ENCODE measurements at regions not wholly inside any gene's neighbourhood (a gene's known extent, or its start where the extent isn't known, plus 50 kb on each side); places are given as distances from the start of the nearest gene placed in this dataset.

- DNase-seq = no peak
These were observed 535.0 kb downstream of the FOXG1 start for GRCh38 chr14:29301571-29301970.

GRCh38 chr14:29310210-29310609 is 543.6 kb downstream of the FOXG1 start:
- no peak for DNase-seq

DNA sequence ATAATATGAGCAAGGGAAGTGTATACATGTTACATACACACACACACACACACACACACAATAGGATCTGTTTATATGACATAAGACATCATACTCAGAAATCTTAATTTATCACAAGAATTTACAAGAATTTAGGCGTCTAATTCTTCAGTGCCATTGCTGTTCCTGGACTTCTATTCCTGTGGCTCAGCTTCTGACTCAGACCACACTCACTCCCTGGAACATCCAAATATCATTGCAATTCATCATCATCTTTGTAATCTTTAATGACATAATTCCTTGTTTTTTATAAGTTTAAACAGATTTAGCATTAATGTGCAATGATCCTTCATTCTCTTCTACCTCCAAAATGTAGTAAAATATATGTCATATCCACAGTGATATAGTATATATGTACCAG is 544.2 kb downstream of the FOXG1 start:
- DNase-seq = no peak

DNA sequence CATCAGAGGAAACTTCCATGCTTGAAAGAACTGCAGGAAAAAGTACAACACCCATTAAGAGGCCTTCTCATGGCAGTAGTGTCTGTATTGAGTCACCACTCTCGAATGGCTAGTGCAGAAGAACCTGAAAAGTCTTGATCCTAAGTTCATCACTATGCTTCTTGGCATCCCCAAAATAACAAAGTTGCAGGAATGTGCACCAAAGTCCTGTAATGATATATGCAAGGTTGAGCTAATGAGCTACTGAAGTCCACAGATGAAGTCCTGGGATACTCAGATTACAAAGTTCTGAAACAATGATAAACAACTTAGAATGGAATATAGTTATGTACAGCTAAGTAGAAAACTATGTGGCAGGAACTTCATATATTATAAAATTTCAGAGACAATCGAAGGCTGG is 545.4 kb downstream of the FOXG1 start:
- no peak for DNase-seq

GRCh38 chr14:29316936-29317335 is 550.3 kb downstream of the FOXG1 start:
- no peak for DNase-seq

DNA sequence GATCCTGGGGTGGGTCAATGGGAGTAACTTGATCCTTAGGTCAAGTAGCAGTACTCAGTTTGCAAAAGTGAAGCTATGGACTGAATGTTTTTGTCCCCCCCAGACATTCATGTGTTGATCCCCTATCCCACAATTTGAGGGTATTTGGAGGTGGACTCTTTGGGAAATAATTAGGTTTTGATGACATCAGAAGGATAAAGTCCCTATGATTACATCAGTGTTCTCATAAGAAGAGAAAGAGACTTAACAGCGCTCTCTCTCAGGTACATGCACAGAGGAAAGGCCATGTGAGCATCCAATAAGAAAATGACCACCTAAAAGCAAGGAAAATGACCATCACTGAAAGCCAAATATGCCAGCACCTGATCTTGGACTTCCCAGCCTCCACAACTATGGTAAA is 550.8 kb downstream of the FOXG1 start:
- no peak for DNase-seq

DNA sequence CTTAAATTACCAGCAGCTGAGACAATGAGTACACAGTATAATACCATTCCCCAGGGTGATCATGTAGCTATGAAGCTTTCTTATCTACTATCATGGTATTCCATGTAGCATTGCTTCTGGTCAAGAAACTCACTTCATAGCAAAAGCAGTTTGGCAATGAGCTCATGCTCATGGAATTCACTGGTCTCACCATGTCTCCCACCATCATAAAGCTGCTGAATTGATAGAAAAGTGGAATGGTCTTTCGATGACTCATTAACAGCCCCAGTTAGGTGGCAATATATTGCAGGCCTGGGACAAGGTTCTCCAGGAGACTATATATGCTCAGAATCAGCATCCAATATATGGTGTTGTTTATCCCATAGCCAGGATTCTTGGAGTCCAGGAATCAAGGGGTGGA is 553.7 kb downstream of the FOXG1 start:
- no peak for DNase-seq

DNA sequence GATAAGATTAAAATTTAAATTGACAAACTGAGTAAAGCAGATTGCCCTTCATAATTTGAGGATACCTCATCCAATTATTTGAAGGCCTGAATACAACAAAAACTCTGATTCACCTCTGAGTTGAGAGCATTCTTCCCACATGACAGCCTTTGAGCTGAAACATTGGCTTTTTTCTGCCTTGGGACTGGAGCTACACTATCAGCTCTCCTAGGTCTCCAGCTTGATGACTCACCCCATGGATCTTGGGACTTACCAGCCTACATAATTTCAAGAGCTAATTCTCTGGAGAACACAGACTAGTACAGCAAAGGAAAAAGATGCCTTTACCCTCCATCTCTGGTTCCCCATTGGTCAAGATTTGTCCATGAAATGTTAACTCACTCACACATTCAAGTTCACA is 555.1 kb downstream of the FOXG1 start:
- no peak for DNase-seq

DNA sequence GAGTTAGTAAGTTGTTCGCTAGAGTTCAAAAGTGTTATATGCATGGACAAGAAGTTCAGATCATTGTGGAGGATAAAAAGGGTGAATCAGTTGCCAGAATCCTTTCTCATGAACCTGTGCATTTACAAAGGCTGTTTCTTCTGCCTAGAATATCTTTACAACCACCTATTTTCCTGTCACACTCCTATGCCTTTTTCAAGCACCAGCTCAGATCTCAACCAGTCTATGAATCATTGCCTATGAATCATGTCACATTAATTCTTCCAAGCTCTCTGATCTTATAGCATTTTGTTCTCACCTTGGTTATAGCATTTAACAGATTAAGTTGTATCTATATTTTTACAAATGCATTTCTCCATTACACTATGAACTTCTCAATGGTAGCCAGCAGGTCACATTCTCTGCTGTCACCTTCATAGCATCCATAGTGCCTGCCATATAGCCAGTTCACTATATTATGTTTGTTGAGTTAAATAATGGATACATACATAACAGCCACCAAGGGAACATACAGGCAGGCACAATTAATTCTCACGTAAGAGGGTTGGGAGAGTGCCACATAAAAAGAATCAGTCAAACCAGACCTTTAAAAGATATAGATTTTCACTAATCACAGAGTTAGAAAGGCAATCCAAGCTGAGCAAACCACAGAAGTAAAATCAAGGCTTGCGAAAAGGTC is 573.0 kb downstream of the FOXG1 start:
- DNase-seq = no peak

DNA sequence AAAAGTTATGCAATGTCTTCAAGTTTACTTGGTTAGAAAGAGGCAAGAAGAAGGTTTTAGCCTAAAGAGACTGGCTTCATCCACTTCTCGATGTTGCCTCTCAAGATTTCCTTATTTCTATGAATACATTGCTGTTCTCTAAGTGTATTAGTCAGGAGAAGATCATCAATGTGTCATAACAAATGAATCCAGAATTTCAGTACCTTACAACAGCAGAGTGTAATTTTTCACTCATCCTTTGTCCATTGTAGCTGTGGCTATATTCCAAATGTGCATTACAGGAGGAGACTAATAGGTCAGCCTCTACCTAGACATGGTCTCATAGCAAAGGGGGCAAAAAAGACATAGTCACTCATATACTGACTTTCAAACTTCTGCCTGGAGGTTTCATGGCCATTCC is 579.1 kb downstream of the PRKD1 start:
- no peak for DNase-seq

DNA sequence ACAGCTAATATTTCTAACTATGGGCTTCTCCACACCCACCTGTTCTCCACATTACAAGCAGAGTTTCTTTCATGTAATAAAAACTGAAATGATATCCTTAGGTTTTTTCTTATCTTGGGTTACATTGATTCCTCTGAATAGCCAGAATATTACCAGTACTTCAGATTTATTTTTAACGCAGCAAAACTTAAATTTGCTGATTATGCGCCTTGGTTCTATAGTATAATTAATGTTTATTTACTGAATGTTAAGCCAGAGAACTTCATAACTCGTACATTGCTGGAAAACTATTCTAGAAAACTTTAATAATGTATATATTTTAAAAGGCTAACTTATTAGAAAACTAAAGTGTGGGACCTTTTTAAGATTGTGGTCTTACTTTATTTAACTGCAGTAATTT is 577.2 kb downstream of the PRKD1 start:
- no peak for DNase-seq

DNA sequence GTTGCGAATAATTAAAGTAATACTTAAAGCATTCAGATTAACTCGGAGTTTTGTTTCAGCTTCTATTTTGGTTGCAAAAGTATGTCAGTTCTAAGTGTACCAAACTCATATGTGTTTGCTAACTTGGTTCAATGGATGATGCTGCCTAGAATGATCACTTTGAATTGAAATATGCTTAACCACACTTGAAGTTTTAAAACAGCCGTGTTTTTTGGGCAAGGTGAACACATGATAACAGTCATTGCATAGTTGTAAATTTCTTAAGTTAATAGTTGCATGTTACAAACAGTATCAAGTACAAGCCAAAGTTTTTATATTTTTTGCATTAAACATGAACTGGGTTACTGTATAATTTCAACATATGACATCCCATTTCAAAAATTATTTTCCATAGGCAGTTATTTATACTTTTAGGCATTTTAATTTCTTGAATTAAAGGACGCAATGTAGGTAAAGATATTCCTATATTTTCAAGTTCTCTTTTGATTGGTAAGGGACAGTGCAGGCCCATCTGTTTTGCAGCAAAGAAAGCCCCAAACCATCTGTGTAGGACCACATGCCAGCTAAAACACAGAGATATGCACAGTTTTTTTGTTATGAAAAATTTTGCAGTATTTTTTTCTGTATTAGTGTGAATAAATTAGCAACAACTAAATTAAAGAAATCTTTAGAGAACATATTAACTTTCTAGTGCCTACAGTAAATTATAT is 575.5 kb downstream of the PRKD1 start:
- no peak for DNase-seq

DNA sequence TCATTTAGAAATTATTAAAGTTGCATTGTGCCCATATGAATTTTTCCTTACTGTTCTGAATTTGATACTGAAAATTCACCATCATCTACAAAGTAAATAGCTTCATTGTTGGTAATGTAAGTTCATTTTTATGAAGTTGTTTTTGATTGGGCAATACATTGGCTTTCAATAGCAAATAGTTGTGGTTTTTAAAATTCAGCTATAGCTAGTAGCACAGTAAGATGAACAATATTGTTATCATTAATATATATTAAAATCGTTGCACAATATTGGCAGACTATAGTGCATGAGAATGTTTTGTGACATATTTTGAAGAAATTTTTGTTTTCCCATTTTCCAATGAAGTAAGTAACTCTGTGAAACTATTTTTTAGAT is 575.0 kb downstream of the PRKD1 start:
- no peak for DNase-seq

DNA sequence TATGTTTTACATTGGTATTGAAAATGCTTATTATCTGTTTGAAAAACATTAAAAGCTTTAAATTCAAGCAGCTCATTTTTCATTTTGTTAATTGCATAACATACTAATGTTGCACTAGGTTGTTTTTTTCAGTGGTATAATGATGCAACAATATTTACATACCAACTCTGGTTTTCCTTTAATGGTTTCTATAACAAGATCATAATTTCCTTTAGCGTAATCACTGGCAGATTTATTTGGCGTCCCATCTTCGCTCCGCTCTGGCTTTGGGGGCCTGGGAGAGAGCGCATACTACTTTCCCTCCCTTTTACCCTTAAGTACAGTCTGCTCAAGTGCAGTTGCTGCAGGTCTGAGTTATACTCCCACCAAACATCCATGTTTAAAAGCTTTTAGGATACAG is 574.1 kb downstream of the PRKD1 start:
- DNase-seq = no peak

- DNase-seq = no peak
These were observed 573.2 kb downstream of the PRKD1 start for GRCh38 chr14:29354486-29354885.

DNA sequence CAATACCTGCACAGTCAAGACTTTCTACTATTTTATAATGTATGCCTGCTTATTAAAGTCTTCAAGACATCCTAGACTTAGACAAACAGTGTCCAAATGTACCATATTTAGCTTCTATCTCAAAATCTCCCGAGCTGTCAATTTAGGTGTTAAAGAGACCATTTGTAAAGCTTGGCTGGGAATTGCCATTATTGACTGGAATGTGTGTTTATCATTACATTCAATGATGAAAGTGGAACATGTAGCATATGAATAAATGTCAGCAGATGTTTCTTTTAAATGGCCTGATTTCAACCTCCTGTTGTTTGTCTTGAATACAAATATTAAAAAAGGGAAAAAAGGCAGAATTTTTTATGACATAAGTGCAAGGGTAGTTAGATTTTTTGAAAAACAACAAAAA is 572.3 kb downstream of the PRKD1 start:
- DNase-seq = no peak

DNA sequence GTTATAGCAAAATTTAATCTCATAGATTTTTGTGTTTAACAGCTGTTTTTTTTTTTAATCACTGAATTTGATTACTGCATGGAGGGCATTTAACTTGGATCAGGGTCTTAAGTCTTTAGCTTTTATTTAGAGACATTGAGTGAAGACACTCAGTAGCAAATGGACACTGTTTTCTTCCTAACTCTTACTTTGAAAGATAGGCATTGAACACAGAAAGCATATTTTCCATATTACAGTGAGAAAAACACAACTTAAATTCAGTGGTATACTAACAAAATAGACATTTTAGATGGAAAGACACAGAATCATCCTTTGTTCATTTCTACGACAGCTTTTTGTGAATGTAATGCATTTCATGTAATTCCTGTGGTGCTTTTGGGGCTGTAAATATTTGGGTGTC is 571.8 kb downstream of the PRKD1 start:
- DNase-seq = no peak

DNA sequence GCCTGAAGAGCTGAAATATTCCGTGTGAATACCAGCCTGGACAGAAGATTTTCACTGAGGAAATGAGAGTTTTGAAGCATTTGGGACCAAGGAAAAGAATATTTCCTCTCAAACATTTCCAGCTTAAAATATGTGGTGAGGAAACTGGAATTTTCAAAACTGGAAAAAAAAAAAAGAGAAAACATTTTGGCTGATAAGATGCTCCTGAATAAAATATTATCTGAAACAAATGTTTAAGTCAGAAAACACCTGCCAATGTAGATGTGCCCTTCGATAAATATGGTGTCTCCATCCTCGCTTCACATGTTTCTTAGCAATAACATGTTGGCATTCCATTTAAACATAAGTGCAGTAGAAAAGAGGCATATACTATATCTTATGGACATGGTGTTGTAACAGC is 567.0 kb downstream of the PRKD1 start:
- no peak for DNase-seq

- DNase-seq = no peak
These were observed 557.6 kb downstream of the PRKD1 start for GRCh38 chr14:29370024-29370423.

GRCh38 chr14:29376237-29376636 is 551.4 kb downstream of the PRKD1 start:
- no peak for DNase-seq

DNA sequence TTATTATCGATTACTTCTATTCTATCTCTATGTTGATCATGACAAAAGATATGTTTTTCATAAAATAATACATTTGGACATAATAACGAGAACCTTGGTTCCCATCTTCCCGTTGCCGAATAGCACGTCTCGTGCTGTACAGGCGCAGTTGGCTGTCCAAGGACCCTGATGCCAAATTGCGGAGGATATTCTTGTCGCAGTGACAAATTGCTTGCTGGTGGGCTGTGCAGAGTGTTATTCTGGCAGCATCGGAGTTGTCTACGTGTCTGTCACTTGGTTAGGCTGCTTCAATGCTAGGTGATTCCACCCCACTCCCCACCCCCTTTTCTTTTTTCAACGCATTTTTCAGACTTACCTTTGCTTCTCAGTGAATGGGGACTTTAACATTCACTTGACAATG is 546.8 kb downstream of the PRKD1 start:
- DNase-seq = no peak

DNA sequence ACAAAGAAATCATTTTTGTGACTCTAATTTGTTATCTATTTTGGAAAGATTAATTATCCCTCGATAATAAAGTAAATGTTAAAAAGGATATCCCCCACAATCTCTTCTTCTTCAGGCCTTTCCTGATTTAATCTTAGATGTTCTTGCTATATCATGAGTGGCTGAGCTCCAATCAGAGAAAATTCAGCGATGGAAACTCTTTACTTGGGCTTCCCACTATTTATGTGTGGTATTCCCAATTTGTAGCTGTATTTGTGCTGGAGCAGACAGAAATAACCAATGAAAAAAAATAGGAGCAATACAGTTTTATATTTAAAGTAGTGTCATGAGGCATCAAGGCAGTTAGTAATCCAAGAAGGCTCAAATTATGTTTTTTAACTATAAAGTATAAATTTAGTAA is 539.1 kb downstream of the PRKD1 start:
- no peak for DNase-seq

DNA sequence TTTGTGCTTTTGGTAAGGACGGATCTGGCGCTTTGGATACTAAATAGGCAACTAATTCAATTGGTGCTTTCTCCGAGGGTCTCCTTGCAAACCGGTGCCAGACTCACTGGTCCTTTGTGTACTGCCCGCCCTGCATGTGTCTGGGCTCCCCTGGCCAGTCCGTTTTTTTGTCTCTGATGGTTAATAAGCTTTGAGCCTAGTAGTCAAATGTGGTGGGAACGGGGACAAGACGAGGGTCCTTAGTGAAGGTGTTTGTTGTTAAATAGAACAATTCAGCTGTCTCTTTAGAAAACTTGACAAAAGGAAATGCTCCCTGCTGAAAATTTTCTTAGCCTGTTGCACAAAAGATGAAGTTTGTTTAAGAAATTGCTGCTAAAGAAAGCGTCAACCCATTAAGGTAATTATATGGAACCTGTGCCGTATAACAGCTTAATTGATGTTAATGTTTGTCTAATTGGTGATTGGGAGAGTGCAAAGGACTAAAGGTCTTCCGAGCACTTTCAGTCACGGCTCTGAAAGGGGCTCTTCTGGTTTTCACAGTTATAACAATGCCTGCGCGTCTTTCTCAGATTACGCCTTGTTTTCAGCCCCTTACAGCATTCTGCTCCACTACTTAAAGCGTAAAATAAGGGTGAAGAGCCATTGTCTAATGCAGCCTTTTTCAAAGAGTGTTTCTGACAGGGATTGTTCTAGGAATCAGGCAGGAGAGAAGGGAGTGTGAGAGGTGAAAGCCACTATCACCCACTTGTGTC is 537.4 kb downstream of the PRKD1 start:
- DNase-seq = peak; percentile 78 to 86

DNA sequence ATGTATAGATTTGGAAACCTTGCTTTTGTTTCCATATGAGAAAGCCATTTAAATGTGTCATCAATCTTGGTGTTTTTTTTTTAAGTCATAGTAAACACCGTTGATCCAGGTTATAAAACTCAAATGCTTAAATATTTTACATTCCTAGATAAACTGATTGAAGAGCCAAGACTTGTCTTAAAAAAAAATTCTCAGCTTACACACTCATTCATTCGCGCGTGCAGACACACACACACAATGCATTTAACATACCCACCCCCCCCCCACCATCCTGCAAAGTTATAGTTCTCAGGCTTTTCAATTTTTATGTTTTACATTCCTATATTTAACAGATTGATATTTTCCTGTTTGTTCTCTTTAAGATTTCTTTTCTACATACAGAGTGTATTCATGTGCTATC is 536.4 kb downstream of the PRKD1 start:
- DNase-seq = no peak
